ENCODE measurements at regions not wholly inside any gene's neighbourhood (a gene's known extent, or its start where the extent isn't known, plus 50 kb on each side); places are given as distances from the start of the nearest gene placed in this dataset.

DNA sequence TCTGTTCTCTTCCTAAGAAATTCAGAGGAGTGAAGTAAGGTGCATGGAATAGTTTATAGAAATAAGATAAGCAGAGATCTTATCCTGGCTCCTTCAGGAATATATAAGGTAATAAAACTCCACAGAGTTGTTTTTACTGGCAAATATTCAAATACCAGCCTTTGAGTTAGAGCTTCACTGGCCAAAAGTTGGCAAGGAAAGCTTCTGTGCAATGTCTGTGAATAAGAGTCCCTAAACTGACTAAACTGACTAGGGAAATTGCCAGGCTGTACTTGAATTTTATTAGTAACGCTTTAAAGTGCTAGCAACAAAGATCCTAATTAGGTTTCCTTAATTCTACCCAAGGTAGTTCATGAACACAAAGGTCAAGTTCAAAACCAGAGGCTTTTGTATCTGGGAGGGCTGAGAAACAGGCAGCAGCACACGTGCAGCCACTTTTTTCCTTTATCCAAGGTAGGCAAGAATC lies 131.1 kb upstream of the MPDZ start:
- Histone ChIP-seq H3K27ac (no peak overlapping the region), H4K20me1 (ENCODE audit: low read depth) (no peaks in the 10 kb centered on the region), H2AFZ (replicated peaks) (no peak overlapping the region), H3K4me1 (no peaks in the 10 kb centered on the region), H3K36me3 (no peaks in the 10 kb centered on the region), H3K79me2 (ENCODE audit: low read depth) (no peaks in the 10 kb centered on the region), H3K4me2 (no peak overlapping the region), H3F3A (ENCODE audit: low read depth) (no peaks in the 10 kb centered on the region), H3K4me3 (no peak overlapping the region), H3K9ac (no peak overlapping the region), H3K9me3 (ENCODE audit: low read depth) (no peaks in the 10 kb centered on the region), H3K27me3 (no peaks in the 10 kb centered on the region)
- DNase-seq (ENCODE audit: low spot score) = no peak
- Mint-ChIP-seq H3K27me3 (ENCODE audit: insufficient read depth, low read depth) (peaks cover 3% of the 10 kb centered on the region), H3K4me1 (no peaks in the 10 kb centered on the region), H3K36me3 (no peaks in the 10 kb centered on the region), H3K4me3 (no peak overlapping the region), H3K27ac (no peak overlapping the region), H3K9me3 (no peaks in the 10 kb centered on the region)
- TF ChIP-seq EZH2 (IDR thresholded peaks at IDR 0.05) = no peak
- TF ChIP-seq EZH2phosphoT487 (IDR thresholded peaks at IDR 0.05) = no peak
- TF ChIP-seq, protein P1, sequence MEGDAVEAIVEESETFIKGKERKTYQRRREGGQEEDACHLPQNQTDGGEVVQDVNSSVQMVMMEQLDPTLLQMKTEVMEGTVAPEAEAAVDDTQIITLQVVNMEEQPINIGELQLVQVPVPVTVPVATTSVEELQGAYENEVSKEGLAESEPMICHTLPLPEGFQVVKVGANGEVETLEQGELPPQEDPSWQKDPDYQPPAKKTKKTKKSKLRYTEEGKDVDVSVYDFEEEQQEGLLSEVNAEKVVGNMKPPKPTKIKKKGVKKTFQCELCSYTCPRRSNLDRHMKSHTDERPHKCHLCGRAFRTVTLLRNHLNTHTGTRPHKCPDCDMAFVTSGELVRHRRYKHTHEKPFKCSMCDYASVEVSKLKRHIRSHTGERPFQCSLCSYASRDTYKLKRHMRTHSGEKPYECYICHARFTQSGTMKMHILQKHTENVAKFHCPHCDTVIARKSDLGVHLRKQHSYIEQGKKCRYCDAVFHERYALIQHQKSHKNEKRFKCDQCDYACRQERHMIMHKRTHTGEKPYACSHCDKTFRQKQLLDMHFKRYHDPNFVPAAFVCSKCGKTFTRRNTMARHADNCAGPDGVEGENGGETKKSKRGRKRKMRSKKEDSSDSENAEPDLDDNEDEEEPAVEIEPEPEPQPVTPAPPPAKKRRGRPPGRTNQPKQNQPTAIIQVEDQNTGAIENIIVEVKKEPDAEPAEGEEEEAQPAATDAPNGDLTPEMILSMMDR (IDR thresholded peaks at IDR 0.05) = no peak

DNA sequence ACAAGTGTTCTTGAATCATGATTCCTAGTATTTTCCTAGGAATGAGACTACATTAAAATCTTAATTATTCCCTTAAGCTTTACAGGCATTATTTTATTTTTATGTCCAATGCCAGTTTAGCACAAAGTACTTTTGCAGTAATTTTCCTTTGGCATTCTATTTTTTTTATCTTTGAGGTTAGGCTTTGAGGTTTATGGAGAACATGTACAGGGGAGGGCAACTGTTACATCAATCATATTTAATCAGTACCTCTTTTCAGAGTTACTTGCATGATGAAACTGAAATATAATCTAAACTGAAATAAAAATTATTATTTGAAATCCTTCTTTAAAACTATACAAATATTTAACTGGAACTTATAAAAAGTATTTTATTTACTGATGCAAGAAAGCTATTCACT lies 118.2 kb upstream of the MPDZ start:
- Histone ChIP-seq H3K79me2 (ENCODE audit: low read depth) (no peaks in the 10 kb centered on the region), H2AFZ (replicated peaks) (no peak overlapping the region), H3K4me1 (no peaks in the 10 kb centered on the region), H3K9me3 (ENCODE audit: low read depth) (no peaks in the 10 kb centered on the region), H3F3A (ENCODE audit: low read depth) (no peaks in the 10 kb centered on the region), H3K27me3 (no peaks in the 10 kb centered on the region), H3K36me3 (no peaks in the 10 kb centered on the region), H3K27ac (no peak overlapping the region), H3K4me3 (no peak overlapping the region), H4K20me1 (ENCODE audit: low read depth) (no peaks in the 10 kb centered on the region), H3K4me2 (no peak overlapping the region), H3K9ac (no peak overlapping the region)
- Mint-ChIP-seq H3K4me1 (no peaks in the 10 kb centered on the region), H3K9me3 (no peaks in the 10 kb centered on the region), H3K27me3 (ENCODE audit: insufficient read depth, low read depth) (no peaks in the 10 kb centered on the region), H3K36me3 (no peaks in the 10 kb centered on the region), H3K27ac (no peak overlapping the region), H3K4me3 (no peak overlapping the region)
- no peak for DNase-seq (ENCODE audit: low spot score)
- TF ChIP-seq EZH2 (IDR thresholded peaks at IDR 0.05) = no peak
- no peak for TF ChIP-seq EZH2phosphoT487 (IDR thresholded peaks at IDR 0.05)
- TF ChIP-seq, protein P1 (IDR thresholded peaks at IDR 0.05) = no peak

DNA sequence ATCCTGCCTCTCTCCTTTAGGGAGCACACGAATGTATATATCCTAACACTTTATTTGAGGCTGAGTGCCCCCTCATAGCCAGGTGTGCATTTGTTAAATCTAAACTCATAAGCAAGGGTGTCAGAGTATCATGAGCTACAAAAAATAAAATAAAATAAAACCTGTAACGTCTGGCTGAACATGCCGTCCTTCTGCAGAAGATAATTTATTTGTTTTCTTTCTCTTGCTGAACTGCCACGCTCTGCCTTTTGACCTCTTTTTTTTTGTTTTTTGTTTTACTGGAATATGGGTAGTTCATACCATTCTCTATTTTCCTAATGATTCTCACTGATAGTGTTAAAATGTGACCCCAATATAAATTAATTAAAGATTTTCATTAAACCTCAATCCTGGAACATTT lies 117.7 kb upstream of the MPDZ start:
- no peaks in the 10 kb centered on the region for H3K9me3 Mint-ChIP-seq
- no peaks in the 10 kb centered on the region for H3K79me2 ChIP-seq (ENCODE audit: low read depth)
- no peak overlapping the region for H3K4me3 ChIP-seq
- no peak for TF ChIP-seq EZH2phosphoT487 (IDR thresholded peaks at IDR 0.05)
- TF ChIP-seq, protein P1 (IDR thresholded peaks at IDR 0.05) = no peak
- TF ChIP-seq EZH2 (IDR thresholded peaks at IDR 0.05) = no peak
- H3K9ac ChIP-seq = no peak overlapping the region
- H2AFZ ChIP-seq (replicated peaks) = no peak overlapping the region
- no peak overlapping the region for H3K27ac Mint-ChIP-seq
- H3K36me3 Mint-ChIP-seq = peaks cover 2% of the 10 kb centered on the region
- H3K4me1 Mint-ChIP-seq = no peaks in the 10 kb centered on the region
- H3K27ac ChIP-seq = no peak overlapping the region
- H3K27me3 Mint-ChIP-seq (ENCODE audit: insufficient read depth, low read depth) = peaks cover 2% of the 10 kb centered on the region
- H3K4me3 Mint-ChIP-seq = no peak overlapping the region
- no peaks in the 10 kb centered on the region for H3K27me3 ChIP-seq
- no peaks in the 10 kb centered on the region for H3F3A ChIP-seq (ENCODE audit: low read depth)
- no peak overlapping the region for H3K4me2 ChIP-seq
- H3K9me3 ChIP-seq (ENCODE audit: low read depth) = no peaks in the 10 kb centered on the region
- no peaks in the 10 kb centered on the region for H4K20me1 ChIP-seq (ENCODE audit: low read depth)
- no peaks in the 10 kb centered on the region for H3K4me1 ChIP-seq
- no peaks in the 10 kb centered on the region for H3K36me3 ChIP-seq
- no peak for DNase-seq (ENCODE audit: low spot score)
